K562 (cell line): ENCODE measurements at regions not wholly inside any gene's neighbourhood (a gene's known extent, or its start where the extent isn't known, plus 50 kb on each side); places are given as distances from the start of the nearest gene placed in this dataset.

ENCODE experiments used
- ATAC-seq: fragments of 200-7000 bp; cut with Tn5 transposase; 3 replicates; pipeline ENCODE4 v1.9.1; 2020; ENCODE audit warnings: moderate library complexity
- BruUV-seq: library from RNA; stranded (reverse); fragments of 400-500 nt; replicated peaks from 2 replicates; lab custom pipeline; 2021; lab: Mats Ljungman, UMichigan
- CTCF ChIA-PET: fragments of 300-600 bp; formaldehyde crosslinking; extraction: SDS; loops from one replicate; lab custom pipeline; 2021; ENCODE audit warnings: low intra/inter-chr PET ratio; lab: Yijun Ruan, JAX
- POLR2A ChIA-PET: fragments of 300-600, 350-650 bp; sonication (Branson Sonifier 250); formaldehyde crosslinking; extraction: SDS; loops from one replicate; lab custom pipeline; 2021; ENCODE audit warnings: antibody characterized with exemption, inconsistent platforms; lab: Yijun Ruan, JAX
- DNase-seq, 4 experiments: peaks; one replicate each; pipeline versions ENCODE4 v3.0.0 to v3.0.0-alpha.2; 2011 to 2018; ENCODE audit warnings: low spot score in 3 of 4, mixed read lengths in 3 of 4; ENCODE audit errors: extremely low read depth in 1 of 4
- FAIRE-seq: peaks from 2 replicates; lab custom pipeline; 2011; peaks lifted over from hg19 to GRCh38; lab: Jason Lieb, UNC
- H2AFZ ChIP-seq: 2 replicates; pipeline ENCODE4 v1.6.0; 2011; ENCODE audit warnings: low read depth, low read length, control low read depth, inconsistent platforms
- H3K27ac ChIP-seq: fragments of 200-600 bp; 3 replicates; pipeline ENCODE4 v1.8.0; 2011; ENCODE audit warnings: low read depth, mild to moderate bottlenecking, control low read depth, inconsistent platforms, low read length, moderate library complexity, mixed read lengths; ENCODE audit errors: extremely low read depth
- H3K27me3 ChIP-seq, 2 experiments: fragments of 300-600 bp in 1 of 2; 2 replicates in 1 of 2; 3 replicates in 1 of 2; pipeline versions ENCODE4 v1.6.0 to v1.8.0; 2011; ENCODE audit warnings: inconsistent platforms in 2 of 2, low read length in 2 of 2, mild to moderate bottlenecking in 1 of 2, mixed read lengths in 1 of 2, moderate library complexity in 1 of 2; ENCODE audit not compliant: control insufficient read depth in 2 of 2, insufficient read depth in 2 of 2
- H3K36me3 ChIP-seq: fragments of 300-600 bp; 3 replicates; pipeline ENCODE4 v1.8.0; 2011; ENCODE audit warnings: mild to moderate bottlenecking, low read length, inconsistent platforms; ENCODE audit not compliant: control insufficient read depth, insufficient read depth
- H3K4me1 ChIP-seq, 2 experiments: fragments of 200-600 bp in 1 of 2; replicated peaks in 1 of 2; 2 replicates in 1 of 2; 3 replicates in 1 of 2; pipeline versions ENCODE4 v1.5.1 to v1.8.0; 2011; ENCODE audit warnings: inconsistent platforms in 2 of 2, low read length in 2 of 2, mild to moderate bottlenecking in 1 of 2, mixed read lengths in 1 of 2, moderate library complexity in 1 of 2; ENCODE audit not compliant: control insufficient read depth in 2 of 2, insufficient read depth in 2 of 2
- H3K4me2 ChIP-seq: 2 replicates; pipeline ENCODE4 v1.6.1; 2011; ENCODE audit warnings: low read length, control low read depth, inconsistent platforms, mixed read lengths; ENCODE audit not compliant: insufficient read depth
- H3K4me3 ChIP-seq: fragments of 200-600 bp; sonication (generic), shearing (Covaris generic); 2 replicates; pipeline ENCODE4 v1.5.1; 2016; ENCODE audit warnings: control low read depth, inconsistent platforms
- H3K79me2 ChIP-seq: fragments of 200-600 bp; 3 replicates; pipeline ENCODE4 v1.8.0; 2011; ENCODE audit warnings: low read length, inconsistent platforms; ENCODE audit not compliant: control insufficient read depth, insufficient read depth
- H3K9ac ChIP-seq, 2 experiments: 2 replicates each; pipeline versions ENCODE4 v1.6.0 to v1.6.1; 2011; ENCODE audit warnings: low read depth in 2 of 2, low read length in 2 of 2, control low read depth in 1 of 2, inconsistent platforms in 1 of 2, mild to moderate bottlenecking in 1 of 2, mixed read lengths in 1 of 2; ENCODE audit not compliant: insufficient read depth in 1 of 2
- H3K9me1 ChIP-seq: one replicate; pipeline ENCODE4 v1.6.0; 2011; ENCODE audit warnings: inconsistent platforms, mild to moderate bottlenecking, low read length, moderate library complexity; ENCODE audit not compliant: control insufficient read depth, insufficient read depth
- H3K9me3 ChIP-seq: replicated peaks from 2 replicates; pipeline ENCODE4 v1.5.1; 2011; ENCODE audit warnings: low read depth, low read length, inconsistent platforms; ENCODE audit not compliant: control insufficient read depth, insufficient read depth
- H4K20me1 ChIP-seq: replicated peaks from 2 replicates; pipeline ENCODE4 v1.6.1; 2011; ENCODE audit warnings: low read length, inconsistent platforms, mixed read lengths; ENCODE audit not compliant: control insufficient read depth, insufficient read depth
- HSF4 ChIP-seq: fragments of 250-450 bp; sonication (Bioruptor Pico); IDR thresholded peaks from 2 replicates; pipeline ENCODE4 v2.1.2; 2022; ENCODE audit warnings: mild to moderate bottlenecking, moderate library complexity, borderline replicate concordance
- STAT5A ChIP-seq: IDR thresholded peaks from 2 replicates; pipeline ENCODE4 v1.6.1; 2012; ENCODE audit warnings: low read length, inconsistent platforms, borderline replicate concordance
- THAP7 ChIP-seq: fragments of 250-450 bp; sonication (Bioruptor Pico); IDR thresholded peaks from 2 replicates; pipeline ENCODE4 v1.5.0; 2021
- ZKSCAN8 ChIP-seq: fragments of 200-800 bp; sonication (Bioruptor generic); IDR thresholded peaks from 2 replicates; pipeline ENCODE4 v1.6.1; 2016; ENCODE audit warnings: missing genetic modification characterization, missing compliant biosample characterization
- ZNF511 ChIP-seq: sonication (generic); formaldehyde crosslinking; IDR thresholded peaks from 2 replicates; pipeline ENCODE4 v1.8.0; 2022; ENCODE audit warnings: mild to moderate bottlenecking, missing genetic modification reagents
- ZNF668 ChIP-seq: fragments of 250-450 bp; sonication (Bioruptor Pico); IDR thresholded peaks from 2 replicates; pipeline ENCODE4 v1.8.0; 2022; ENCODE audit warnings: mild to moderate bottlenecking, inconsistent platforms
- WGBS: fragments of 100-300 bp; shearing (Covaris generic); methylation state at CpG from one replicate; pipeline ENCODE4 v1.1.6; 2016; ENCODE audit warnings: low coverage, mixed read lengths; ENCODE audit not compliant: insufficient coverage; ENCODE audit errors: missing lambda C conversion rate; 5-methylcytosine and 5-hydroxymethylcytosine counted together
- in situ Hi-C: fragments of 300-500 bp; cut with MboI; formaldehyde crosslinking; loops from 4 replicates; pipeline ENCODE4 v1.15.0; 2018; ENCODE audit warnings: inconsistent platforms, mixed read lengths
- intact Hi-C: fragments of 100-400 bp; cut with micrococcal nuclease; formaldehyde crosslinking; loops from 2 replicates; pipeline ENCODE4 v1.14.2; 2022

GRCh38 chr2:217011576-217011975 is 151.7 kb upstream of the TNP1 start:
- 5% methylated on average over 4 of the region's 4 CpGs for WGBS
- ChIA-PET POLR2A (no interaction called here), CTCF (no interaction called here)
- Histone ChIP-seq H3K36me3 (no peaks in the 10 kb centered on the region), H3K27me3 (peaks cover 0 to 2% of the 10 kb centered on the region in 2 experiments; a peak in 2 of 5 replicates), H3K9ac (no peak overlapping the region), H3K4me2 (no peak overlapping the region), H3K9me3 (no peaks in the 10 kb centered on the region), H3K9me1 (no peaks in the 10 kb centered on the region), H2AFZ (no peak overlapping the region), H3K4me3 (no peak overlapping the region), H3K27ac (no peak overlapping the region), H4K20me1 (no peaks in the 10 kb centered on the region), H3K4me1 (no peaks in the 10 kb centered on the region), H3K79me2 (no peaks in the 10 kb centered on the region)
- ATAC-seq, result no peak
- no peak for DNase-seq
- FAIRE-seq, result no peak
- no TSS peak for BruUV-seq
- no peak for TF ChIP-seq HSF4 (CRISPR knock-in tag)
- TF ChIP-seq ZKSCAN8 (CRISPR knock-in tag), result no peak
- TF ChIP-seq STAT5A, result no peak
- TF ChIP-seq THAP7 (CRISPR knock-in tag), result no peak
- no peak for TF ChIP-seq ZNF668
- no peak for TF ChIP-seq ZNF511 (CRISPR knock-in tag)
- intact Hi-C loops (no loop called here), in situ Hi-C loops (no loop called here)
